ENCODE measurements at regions not wholly inside any gene's neighbourhood (a gene's known extent, or its start where the extent isn't known, plus 50 kb on each side); places are given as distances from the start of the nearest gene placed in this dataset.
"Not testable (repeated sequence)": the region's sequence is repeated elsewhere in the genome, so short reads cannot be mapped to it uniquely, and the experiment has no call there.

GRCh38 chrX:40414335-40414734 lies 166.4 kb upstream of the ATP6AP2 start:
- no peak for DNase-seq (ENCODE audit: low read depth)

DNA sequence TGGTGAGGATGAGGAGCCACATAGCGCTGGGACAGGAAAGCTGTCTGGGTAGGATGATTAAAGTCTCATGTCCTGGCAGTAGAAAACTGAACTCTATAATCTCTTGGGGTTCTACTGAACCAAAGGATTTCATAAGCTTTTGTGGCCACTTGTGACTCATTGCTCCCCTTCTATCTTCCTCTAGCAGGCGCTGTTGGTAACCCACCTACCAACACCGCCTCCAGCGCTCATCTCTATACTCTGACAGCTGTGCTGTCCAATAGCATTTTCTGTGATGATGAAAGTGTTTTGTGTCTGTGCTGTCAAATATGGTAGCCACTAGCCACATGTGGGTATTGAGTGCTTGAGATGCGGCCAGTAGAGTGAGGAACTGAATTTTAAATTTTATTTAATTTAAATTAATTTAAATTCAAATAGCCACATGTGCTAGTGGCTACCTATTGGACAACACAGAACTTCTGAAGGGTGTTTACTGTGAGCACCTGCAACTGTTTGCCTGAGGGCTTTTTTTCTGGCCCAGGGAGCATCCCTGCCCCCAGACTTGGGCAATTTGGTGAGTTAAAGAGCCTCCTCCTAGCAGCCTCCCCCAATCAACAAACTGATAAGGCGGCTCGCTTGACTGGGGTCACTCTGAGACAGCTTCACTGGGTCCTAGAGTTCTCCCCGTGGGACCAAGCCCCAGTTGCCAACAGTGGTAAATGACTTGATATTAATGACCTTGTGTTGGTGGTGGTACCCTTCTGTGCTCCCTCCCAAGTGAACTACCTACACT lies 169.2 kb upstream of the ATP6AP2 start:
- no peak for DNase-seq (ENCODE audit: low read depth)

- no peak for DNase-seq (ENCODE audit: low read depth)
Observed at GRCh38 chrX:40410859-40411258, 169.9 kb upstream of the ATP6AP2 start.

GRCh38 chrX:40406330-40406859 lies 174.4 kb upstream of the ATP6AP2 start:
- no peak for DNase-seq (ENCODE audit: low read depth)

- no peak for DNase-seq (ENCODE audit: low read depth)
Observed at GRCh38 chrX:40405399-40405798, 175.4 kb upstream of the ATP6AP2 start.

DNA sequence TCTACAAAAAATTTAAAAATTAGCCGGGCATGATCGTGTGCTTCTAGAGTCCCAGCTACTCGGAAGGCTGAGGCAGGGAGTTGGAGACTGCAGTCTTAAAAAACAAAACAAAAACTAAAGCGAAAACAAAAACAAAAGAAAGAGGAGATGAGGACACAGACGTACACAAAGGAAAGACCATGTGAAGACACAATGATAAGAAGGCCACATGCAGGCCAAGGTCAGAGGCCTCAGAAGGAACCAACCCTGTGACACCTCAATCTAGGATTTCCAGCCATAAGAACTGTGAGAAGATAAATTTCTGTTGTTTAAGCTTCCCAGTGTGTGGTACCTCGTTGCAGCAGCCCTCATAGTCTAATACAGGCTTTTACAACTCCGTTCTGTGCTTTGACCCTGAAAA lies 177.0 kb upstream of the ATP6AP2 start:
- DNase-seq (ENCODE audit: low read depth): no peak

- DNase-seq (ENCODE audit: low read depth): no peak
Observed at GRCh38 chrX:40402831-40403533, 177.8 kb upstream of the ATP6AP2 start.

DNA sequence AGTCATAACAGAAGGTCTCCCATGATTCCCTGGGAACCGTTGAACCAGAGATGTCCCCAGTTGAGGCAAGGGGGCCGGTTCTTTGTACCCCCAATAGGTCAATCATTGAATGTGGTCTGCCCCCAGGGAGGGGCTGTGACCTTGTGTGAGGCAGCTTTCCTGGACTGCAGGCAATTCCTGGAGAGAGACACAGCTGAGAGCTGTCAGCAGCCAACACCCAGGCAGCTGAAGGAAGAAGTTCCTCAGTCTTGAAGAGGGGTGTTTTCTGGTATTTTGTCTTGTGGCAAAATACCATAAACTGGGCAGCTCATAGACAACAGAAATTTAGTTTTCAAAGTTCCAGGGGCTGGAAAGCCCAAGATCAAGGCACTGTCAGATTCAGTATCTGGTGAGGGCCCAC lies 185.7 kb upstream of the ATP6AP2 start:
- DNase-seq (ENCODE audit: low read depth): no peak

DNA sequence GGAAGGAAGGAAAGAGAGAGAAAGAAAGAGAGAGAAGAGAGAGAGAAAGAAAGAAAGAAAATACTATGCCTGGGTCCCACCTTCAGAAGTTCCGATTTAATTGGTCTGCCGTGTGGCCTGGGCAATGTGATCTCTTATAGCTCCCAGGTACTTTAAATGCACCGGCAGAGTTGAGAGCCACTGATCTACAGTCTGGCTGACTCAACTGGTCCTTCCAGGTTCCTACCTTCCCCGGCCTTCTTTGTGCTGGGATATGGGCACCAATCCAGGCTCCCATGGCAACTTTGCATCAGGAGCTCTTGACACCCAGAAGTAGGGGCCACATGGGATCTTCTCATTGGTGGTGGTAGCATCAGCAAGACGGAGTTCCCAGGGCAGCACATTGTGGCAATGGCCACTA lies 186.5 kb upstream of the ATP6AP2 start:
- DNase-seq (ENCODE audit: low read depth): no peak

- DNase-seq (ENCODE audit: low read depth): no peak
Observed at GRCh38 chrX:40392599-40392998, 188.2 kb upstream of the ATP6AP2 start.

DNA sequence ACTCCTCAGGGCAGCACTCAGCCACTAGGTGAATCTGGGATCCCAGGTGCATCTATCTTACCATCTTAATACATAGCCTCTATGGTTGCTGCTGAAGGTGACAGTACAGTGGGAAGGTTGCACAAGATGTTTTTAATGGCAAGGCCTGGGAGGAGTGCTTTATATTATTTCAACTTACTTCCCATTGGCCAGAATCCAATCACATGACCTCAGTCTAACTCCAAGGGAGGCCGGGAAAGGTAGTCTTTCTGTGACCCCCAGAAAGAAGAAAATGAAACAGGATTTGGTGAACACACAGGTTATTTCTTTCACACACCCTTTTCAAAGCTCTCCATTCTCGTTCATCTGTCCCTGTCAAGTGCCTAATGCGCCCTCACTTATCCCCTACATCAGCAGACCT lies 189.1 kb upstream of the ATP6AP2 start:
- DNase-seq (ENCODE audit: low read depth): no peak

DNA sequence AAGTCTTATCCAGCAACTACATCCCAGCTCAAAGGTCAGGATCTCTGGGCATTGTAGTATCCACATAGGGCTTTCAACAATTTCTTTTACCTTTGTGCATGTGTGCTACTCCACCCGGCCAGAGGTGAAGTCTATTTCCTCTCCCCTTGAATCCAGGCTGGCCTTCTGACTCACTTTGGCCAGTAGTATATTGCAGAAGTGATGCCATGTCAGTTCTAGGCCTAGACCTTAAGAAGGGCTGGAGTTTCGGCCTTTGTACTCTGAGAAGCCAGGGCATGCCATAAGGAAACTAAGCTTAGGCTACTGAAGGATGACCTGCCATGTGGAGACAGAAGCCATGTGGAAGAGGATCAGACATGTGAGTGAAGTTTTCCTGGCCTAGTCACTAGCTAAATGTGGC lies 191.2 kb upstream of the ATP6AP2 start:
- no peak for DNase-seq (ENCODE audit: low read depth)

- DNase-seq (ENCODE audit: low read depth): no peak
Observed at GRCh38 chrX:40388441-40388840, 192.3 kb upstream of the ATP6AP2 start.

DNA sequence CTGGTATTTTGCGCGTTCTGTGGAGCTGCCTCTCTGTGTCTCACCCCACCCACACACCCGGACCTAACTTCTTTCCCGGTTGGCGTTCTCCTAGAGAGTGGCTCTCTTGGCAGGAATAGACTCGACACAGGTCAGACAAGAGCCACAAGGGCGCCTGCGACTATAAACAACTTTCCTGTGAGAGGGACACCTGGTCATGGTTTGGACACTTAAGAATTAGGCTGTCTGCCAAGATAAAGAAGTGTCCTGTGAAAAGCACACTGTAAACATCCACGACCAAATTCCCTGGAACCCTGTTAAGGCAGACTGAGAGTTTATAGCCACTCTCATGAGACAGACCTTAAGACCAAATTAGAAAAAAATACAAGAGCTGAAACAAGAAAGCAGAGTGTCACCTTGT lies 192.9 kb upstream of the ATP6AP2 start:
- DNase-seq (ENCODE audit: low read depth): not testable (repeated sequence)

GRCh38 chrX:40387311-40387710 lies 193.5 kb upstream of the ATP6AP2 start:
- DNase-seq (ENCODE audit: low read depth): not testable (repeated sequence)

- no peak for DNase-seq (ENCODE audit: low read depth)
Observed at GRCh38 chrX:40385682-40386081, 195.1 kb upstream of the ATP6AP2 start.

- DNase-seq (ENCODE audit: low read depth): no peak
Observed at GRCh38 chrX:40385256-40385655, 195.5 kb upstream of the ATP6AP2 start.

DNA sequence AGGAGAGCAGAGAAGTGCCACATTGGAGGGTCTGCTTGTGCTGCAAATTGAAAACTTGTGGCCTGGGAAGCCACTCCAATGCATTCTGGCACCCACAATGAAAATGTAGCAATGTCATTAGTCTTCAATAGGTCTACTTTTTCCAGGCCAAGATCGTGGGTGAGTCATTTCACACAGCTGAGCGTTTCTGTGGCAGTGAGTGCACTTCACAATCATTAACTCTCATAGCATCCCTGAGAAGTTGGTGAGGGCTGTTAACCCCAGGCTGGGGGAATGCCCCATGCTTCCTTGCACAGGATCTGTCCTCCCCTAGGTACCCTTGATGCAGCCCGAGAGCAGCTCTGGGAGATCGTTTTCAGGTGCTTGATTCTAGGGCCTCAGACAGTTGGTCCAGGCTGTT lies 196.8 kb upstream of the ATP6AP2 start:
- no peak for DNase-seq (ENCODE audit: low read depth)

- no peak for DNase-seq (ENCODE audit: low read depth)
Observed at GRCh38 chrX:40383360-40383759, 197.4 kb upstream of the ATP6AP2 start.

- no peak for DNase-seq (ENCODE audit: low read depth)
Observed at GRCh38 chrX:40380655-40381488, 199.9 kb upstream of the ATP6AP2 start.

DNA sequence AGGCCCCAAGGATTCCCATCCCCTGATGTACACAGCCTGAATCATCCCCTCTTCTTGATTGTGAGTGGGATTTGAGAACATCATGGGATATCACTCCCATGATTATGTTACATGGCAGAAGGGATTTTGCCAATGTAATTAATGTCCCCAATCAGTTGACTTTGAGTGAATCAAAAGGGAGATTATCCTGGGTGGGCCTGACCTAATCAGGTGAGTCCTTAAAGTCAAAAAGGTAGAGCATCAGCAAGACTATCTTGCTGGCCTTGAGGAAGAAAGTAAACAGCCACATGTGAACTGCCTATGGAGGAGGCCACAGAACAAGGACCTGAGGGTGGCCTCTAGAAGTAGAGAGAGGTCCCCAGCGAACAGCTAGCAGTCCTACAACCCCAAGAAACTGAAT lies 203.1 kb upstream of the ATP6AP2 start:
- DNase-seq (ENCODE audit: low read depth): no peak

- DNase-seq (ENCODE audit: low read depth): no peak
Observed at GRCh38 chrX:40374486-40374885, 206.3 kb upstream of the ATP6AP2 start.

DNA sequence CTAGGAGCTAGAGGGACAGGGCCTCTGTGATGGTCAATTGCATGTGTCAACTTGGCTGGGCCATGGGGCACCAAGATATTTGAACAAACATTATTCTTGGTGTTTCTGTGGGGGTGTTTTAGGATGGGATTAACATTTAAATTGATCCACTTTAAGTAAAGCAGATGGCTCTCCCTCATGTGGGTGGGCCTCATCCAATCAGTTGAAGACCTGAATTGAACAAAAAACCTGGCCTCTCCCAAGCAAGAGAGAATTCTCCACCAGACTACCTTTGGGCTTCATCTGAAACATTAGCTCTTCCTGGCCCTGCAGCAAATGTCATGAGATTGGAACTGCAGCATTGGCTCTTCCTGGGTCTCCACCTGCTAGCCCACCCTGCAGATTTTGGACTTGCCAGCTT lies 207.1 kb upstream of the ATP6AP2 start:
- DNase-seq (ENCODE audit: low read depth): no peak
